Activated T-cell treated with anti-CD3 and anti-CD28 coated beads, Interleukin-2, amount 50 U/mL, for 72 hours (primary cell): ENCODE measurements at regions not wholly inside any gene's neighbourhood (a gene's known extent, or its start where the extent isn't known, plus 50 kb on each side); places are given as distances from the start of the nearest gene placed in this dataset.

Experiments used
- ATAC-seq, 2 donors: fragments of 150-1000 bp; cut with Tn5 transposase; replicated peaks in 1 of 2; 2 replicates each; pipeline ENCODE4 v1.10.0; 2021; ENCODE audit warnings: moderate library complexity in 2 of 2, mild to moderate bottlenecking in 1 of 2
- DNase-seq, 2 donors: peaks; one replicate each; pipeline ENCODE4 v3.0.0; 2021 to 2022; ENCODE audit warnings: mixed read lengths in 1 of 2
- H3K27ac Mint-ChIP-seq: one replicate; pipeline ENCODE4 v1.8.0; 2022; ENCODE audit warnings: mild to moderate bottlenecking, moderate library complexity, mixed read lengths
- H3K27me3 Mint-ChIP-seq: one replicate; pipeline ENCODE4 v1.8.0; 2022; ENCODE audit warnings: low read depth, mixed read lengths
- H3K36me3 Mint-ChIP-seq, 2 donors: one replicate each; pipeline ENCODE4 v1.8.0; 2022; ENCODE audit warnings: mixed read lengths in 2 of 2, mild to moderate bottlenecking in 1 of 2; ENCODE audit not compliant: insufficient read depth in 2 of 2
- H3K4me1 Mint-ChIP-seq: one replicate; pipeline ENCODE4 v1.8.0; 2022; ENCODE audit warnings: low read depth, mixed read lengths
- H3K4me3 Mint-ChIP-seq, 2 donors: one replicate each; pipeline ENCODE4 v1.8.0; 2022; ENCODE audit warnings: mild to moderate bottlenecking in 2 of 2, mixed read lengths in 2 of 2, moderate library complexity in 2 of 2
- H3K9me3 Mint-ChIP-seq, 2 donors: one replicate each; pipeline ENCODE4 v1.8.0; 2022; ENCODE audit warnings: mixed read lengths in 2 of 2

GRCh38 chr2:120932881-120933280 is 197.2 kb downstream of the GLI2 start:
- no peaks in the 10 kb centered on the region for H3K9me3 Mint-ChIP-seq
- no peaks in the 10 kb centered on the region for H3K36me3 Mint-ChIP-seq
- H3K27me3 Mint-ChIP-seq = no peaks in the 10 kb centered on the region
- no peak overlapping the region for H3K4me3 Mint-ChIP-seq
- DNase-seq (no peak), ATAC-seq (no peak)
- no peaks in the 10 kb centered on the region for H3K4me1 Mint-ChIP-seq
- H3K27ac Mint-ChIP-seq = no peak overlapping the region

GRCh38 chr2:120933693-120934573 is 198.3 kb downstream of the GLI2 start:
- Mint-ChIP-seq H3K4me3 (no peak overlapping the region), H3K4me1 (no peaks in the 10 kb centered on the region), H3K27ac (no peak overlapping the region), H3K9me3 (no peaks in the 10 kb centered on the region), H3K36me3 (no peaks in the 10 kb centered on the region), H3K27me3 (no peaks in the 10 kb centered on the region)
- ATAC-seq (no peak), DNase-seq (no peak)

GRCh38 chr2:120934574-120935338 is 199.1 kb downstream of the GLI2 start:
- Mint-ChIP-seq H3K36me3 (no peaks in the 10 kb centered on the region), H3K4me1 (peaks cover 4% of the 10 kb centered on the region), H3K27me3 (no peaks in the 10 kb centered on the region), H3K9me3 (no peaks in the 10 kb centered on the region), H3K27ac (no peak overlapping the region), H3K4me3 (no peak overlapping the region)
- ATAC-seq (no peak), DNase-seq (no peak)

- ATAC-seq (no peak), DNase-seq (no peak)
- Mint-ChIP-seq H3K27ac (no peak overlapping the region), H3K27me3 (no peaks in the 10 kb centered on the region), H3K4me1 (peaks cover 7% of the 10 kb centered on the region), H3K9me3 (no peaks in the 10 kb centered on the region), H3K36me3 (no peaks in the 10 kb centered on the region), H3K4me3 (no peak overlapping the region)
Observed at GRCh38 chr2:120935339-120936313, 200.0 kb downstream of the GLI2 start.

- Mint-ChIP-seq H3K27ac (no peak overlapping the region), H3K9me3 (no peaks in the 10 kb centered on the region), H3K36me3 (no peaks in the 10 kb centered on the region), H3K4me1 (peaks cover 7% of the 10 kb centered on the region), H3K27me3 (no peaks in the 10 kb centered on the region), H3K4me3 (no peak overlapping the region)
- ATAC-seq (no peak), DNase-seq (no peak)
Observed at GRCh38 chr2:120936476-120937334, 201.0 kb downstream of the GLI2 start.

- H3K27me3 Mint-ChIP-seq = peaks cover 2% of the 10 kb centered on the region
- no peaks in the 10 kb centered on the region for H3K36me3 Mint-ChIP-seq
- H3K4me1 Mint-ChIP-seq = peaks cover 7% of the 10 kb centered on the region
- peaks cover 0 to under 1% of the 10 kb centered on the region in 2 donors for H3K9me3 Mint-ChIP-seq
- no peak for DNase-seq
- ATAC-seq = no peak
- H3K4me3 Mint-ChIP-seq = no peak overlapping the region
- no peak overlapping the region for H3K27ac Mint-ChIP-seq
Observed at GRCh38 chr2:120937686-120938044, 202.0 kb downstream of the GLI2 start.

- Mint-ChIP-seq H3K4me3 (no peak overlapping the region), H3K27ac (no peak overlapping the region), H3K27me3 (peaks cover 6% of the 10 kb centered on the region), H3K4me1 (peaks cover 7% of the 10 kb centered on the region), H3K9me3 (peaks cover 0 to 4% of the 10 kb centered on the region in 2 donors), H3K36me3 (no peaks in the 10 kb centered on the region)
- no peak for DNase-seq
- ATAC-seq = no peak
Observed at GRCh38 chr2:120938045-120938771, 202.5 kb downstream of the GLI2 start.

- H3K9me3 Mint-ChIP-seq = peaks cover 0 to 4% of the 10 kb centered on the region in 2 donors
- peaks cover 6% of the 10 kb centered on the region for H3K27me3 Mint-ChIP-seq
- H3K4me1 Mint-ChIP-seq = peaks cover 7% of the 10 kb centered on the region
- DNase-seq (no peak), ATAC-seq (no peak)
- H3K4me3 Mint-ChIP-seq = no peak overlapping the region
- no peak overlapping the region for H3K27ac Mint-ChIP-seq
- H3K36me3 Mint-ChIP-seq = no peaks in the 10 kb centered on the region
Observed at GRCh38 chr2:120939595-120940318, 204.1 kb downstream of the GLI2 start.

- Mint-ChIP-seq H3K9me3 (peaks cover 0 to 4% of the 10 kb centered on the region in 2 donors), H3K36me3 (no peaks in the 10 kb centered on the region), H3K27ac (no peak overlapping the region), H3K4me3 (no peak overlapping the region), H3K27me3 (peaks cover 6% of the 10 kb centered on the region), H3K4me1 (peaks cover 7% of the 10 kb centered on the region)
- ATAC-seq (no peak), DNase-seq (no peak)
Observed at GRCh38 chr2:120940319-120940696, 204.6 kb downstream of the GLI2 start.

- Mint-ChIP-seq H3K4me1 (peaks cover 7% of the 10 kb centered on the region), H3K27ac (no peak overlapping the region), H3K9me3 (peaks cover 0 to 4% of the 10 kb centered on the region in 2 donors), H3K4me3 (no peak overlapping the region), H3K36me3 (no peaks in the 10 kb centered on the region), H3K27me3 (peaks cover 6% of the 10 kb centered on the region)
- ATAC-seq (no peak), DNase-seq (no peak)
Observed at GRCh38 chr2:120940726-120941256, 205.1 kb downstream of the GLI2 start.

GRCh38 chr2:120941571-120942120 is 206.0 kb downstream of the GLI2 start:
- H3K9me3 Mint-ChIP-seq = peaks cover 0 to 4% of the 10 kb centered on the region in 2 donors

More at GRCh38 chr2:120941571-120942120, 206.0 kb downstream of the GLI2 start:
- H3K27ac Mint-ChIP-seq = no peak overlapping the region
- H3K4me1 Mint-ChIP-seq = peaks cover 7% of the 10 kb centered on the region
- H3K27me3 Mint-ChIP-seq = peaks cover 6% of the 10 kb centered on the region
- DNase-seq (no peak), ATAC-seq (no peak)
- H3K36me3 Mint-ChIP-seq = no peaks in the 10 kb centered on the region
- no peak overlapping the region for H3K4me3 Mint-ChIP-seq
